Left ventricle myocardium inferior (tissue), 1 donor: ENCODE measurements at regions not wholly inside any gene's neighbourhood (a gene's known extent, or its start where the extent isn't known, plus 50 kb on each side); places are given as distances from the start of the nearest gene placed in this dataset.

Source experiments
- DNase-seq: peaks from one replicate; pipeline ENCODE4 v3.0.0-alpha.2; 2020
- H3K27ac ChIP-seq: fragments of 200-600 bp; replicated peaks from 2 replicates; pipeline ENCODE4 v1.8.0; 2021
- H3K27me3 ChIP-seq: fragments of 200-600 bp; 2 replicates; pipeline ENCODE4 v1.8.0; 2021; ENCODE audit warnings: low read depth
- H3K36me3 ChIP-seq: fragments of 200-600 bp; 2 replicates; pipeline ENCODE4 v1.8.0; 2021
- H3K4me1 ChIP-seq: fragments of 200-600 bp; 2 replicates; pipeline ENCODE4 v1.8.0; 2021
- H3K4me3 ChIP-seq: fragments of 200-600 bp; 2 replicates; pipeline ENCODE4 v1.8.0; 2021; ENCODE audit warnings: mild to moderate bottlenecking, moderate library complexity
- H3K9me3 ChIP-seq: fragments of 200-600 bp; replicated peaks from 2 replicates; pipeline ENCODE4 v1.8.0; 2021
- intact Hi-C: fragments of 100-400 bp; cut with micrococcal nuclease; formaldehyde crosslinking; loops from one replicate; pipeline ENCODE4 v1.11.0; 2022
- TF ChIP-seq, protein P1 (sequence below): fragments of 200-600 bp; IDR thresholded peaks from 2 replicates; pipeline ENCODE4 v1.8.0; 2021; ENCODE audit warnings: antibody characterized with exemption, mild to moderate bottlenecking, borderline replicate concordance
- donor health status: DM: no; HTN: yes; CAD: no; lungs with severe emphysema.

DNA sequence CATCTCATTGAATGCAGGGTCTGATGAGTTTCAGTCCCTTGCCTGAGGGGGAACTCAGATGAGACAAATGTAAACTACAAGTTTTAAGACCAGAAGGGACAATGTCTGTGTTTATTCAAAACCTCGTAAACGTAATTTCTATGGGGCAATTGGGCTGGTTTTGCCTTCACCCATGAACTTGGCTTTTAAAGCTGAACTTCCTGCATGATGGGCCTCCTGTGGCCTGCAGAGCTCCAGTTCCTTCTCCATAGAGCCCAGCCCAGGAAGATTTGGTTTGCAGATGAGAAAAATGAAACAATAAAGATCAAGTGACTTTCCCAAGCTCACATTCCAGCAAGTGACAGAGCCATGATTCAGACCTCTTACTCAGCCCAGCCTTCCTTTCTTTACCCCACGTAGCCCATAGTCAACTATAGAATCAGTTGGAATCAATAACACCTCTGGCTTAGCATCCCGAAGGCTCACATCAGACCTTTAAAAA is 612.3 kb downstream of the UTRN start:
- Histone ChIP-seq H3K4me3 (no peak overlapping the region), H3K36me3 (no peaks in the 10 kb centered on the region), H3K4me1 (no peaks in the 10 kb centered on the region), H3K27me3 (no peaks in the 10 kb centered on the region), H3K9me3 (peaks cover 14% of the 10 kb centered on the region), H3K27ac (no peak overlapping the region)
- intact Hi-C loops: no loop called here
- TF ChIP-seq, protein P1, sequence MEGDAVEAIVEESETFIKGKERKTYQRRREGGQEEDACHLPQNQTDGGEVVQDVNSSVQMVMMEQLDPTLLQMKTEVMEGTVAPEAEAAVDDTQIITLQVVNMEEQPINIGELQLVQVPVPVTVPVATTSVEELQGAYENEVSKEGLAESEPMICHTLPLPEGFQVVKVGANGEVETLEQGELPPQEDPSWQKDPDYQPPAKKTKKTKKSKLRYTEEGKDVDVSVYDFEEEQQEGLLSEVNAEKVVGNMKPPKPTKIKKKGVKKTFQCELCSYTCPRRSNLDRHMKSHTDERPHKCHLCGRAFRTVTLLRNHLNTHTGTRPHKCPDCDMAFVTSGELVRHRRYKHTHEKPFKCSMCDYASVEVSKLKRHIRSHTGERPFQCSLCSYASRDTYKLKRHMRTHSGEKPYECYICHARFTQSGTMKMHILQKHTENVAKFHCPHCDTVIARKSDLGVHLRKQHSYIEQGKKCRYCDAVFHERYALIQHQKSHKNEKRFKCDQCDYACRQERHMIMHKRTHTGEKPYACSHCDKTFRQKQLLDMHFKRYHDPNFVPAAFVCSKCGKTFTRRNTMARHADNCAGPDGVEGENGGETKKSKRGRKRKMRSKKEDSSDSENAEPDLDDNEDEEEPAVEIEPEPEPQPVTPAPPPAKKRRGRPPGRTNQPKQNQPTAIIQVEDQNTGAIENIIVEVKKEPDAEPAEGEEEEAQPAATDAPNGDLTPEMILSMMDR: no peak
- DNase-seq: no peak

GRCh38 chr6:144898052-144898689 is 613.0 kb downstream of the UTRN start:
- Histone ChIP-seq H3K9me3 (peaks cover 21% of the 10 kb centered on the region), H3K36me3 (no peaks in the 10 kb centered on the region), H3K27me3 (no peaks in the 10 kb centered on the region), H3K4me3 (no peak overlapping the region), H3K27ac (no peak overlapping the region), H3K4me1 (no peaks in the 10 kb centered on the region)
- TF ChIP-seq, protein P1: no peak
- DNase-seq: no peak
- intact Hi-C loops: no loop called here

GRCh38 chr6:144898741-144899140 is 613.6 kb downstream of the UTRN start:
- H3K4me1 ChIP-seq: no peaks in the 10 kb centered on the region
- H3K27ac ChIP-seq: no peak overlapping the region
- H3K9me3 ChIP-seq: peaks cover 22% of the 10 kb centered on the region
- intact Hi-C loops: no loop called here
- H3K27me3 ChIP-seq: no peaks in the 10 kb centered on the region
- H3K36me3 ChIP-seq: no peaks in the 10 kb centered on the region
- DNase-seq: no peak
- TF ChIP-seq, protein P1: no peak
- H3K4me3 ChIP-seq: no peak overlapping the region

DNA sequence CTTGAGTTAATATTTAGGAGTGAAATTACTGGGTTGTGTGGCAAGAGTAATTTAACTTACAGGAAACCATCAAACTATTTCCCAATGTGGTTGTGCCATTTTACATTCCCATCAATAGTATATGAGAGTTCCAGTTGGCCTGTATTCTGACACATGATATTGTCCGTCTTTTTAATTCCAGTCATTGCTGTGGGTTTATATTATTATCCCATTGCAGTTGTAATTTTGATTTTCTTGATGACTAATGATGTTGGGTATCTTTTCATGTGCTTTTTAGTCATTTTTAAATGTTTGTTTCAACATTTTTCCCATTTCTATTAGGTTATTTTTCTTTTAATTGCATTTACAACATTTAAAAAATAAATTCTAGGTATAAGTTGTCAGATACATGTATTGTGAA is 614.0 kb downstream of the UTRN start:
- TF ChIP-seq, protein P1: no peak
- no peak for DNase-seq
- Histone ChIP-seq H3K4me1 (no peaks in the 10 kb centered on the region), H3K9me3 (peaks cover 22% of the 10 kb centered on the region), H3K27me3 (no peaks in the 10 kb centered on the region), H3K4me3 (no peak overlapping the region), H3K27ac (no peak overlapping the region), H3K36me3 (no peaks in the 10 kb centered on the region)
- intact Hi-C loops: no loop called here

DNA sequence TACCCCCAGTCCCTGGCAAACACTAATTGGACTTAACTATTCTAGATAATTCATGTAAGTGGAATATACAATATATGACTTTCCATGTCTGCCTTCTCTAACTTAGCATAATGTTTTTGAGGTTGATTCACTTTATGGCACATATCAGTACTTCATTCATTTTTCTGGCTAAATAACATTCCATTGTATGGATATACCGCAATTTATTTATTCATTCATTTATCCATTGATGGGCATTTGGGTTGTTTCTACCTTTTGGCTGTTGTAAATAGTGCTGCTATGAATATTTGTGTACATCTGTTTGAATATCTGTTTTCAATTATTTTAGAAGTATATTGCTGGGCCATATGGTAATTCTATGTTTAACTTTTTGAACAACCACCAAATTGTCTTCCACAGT is 616.3 kb downstream of the UTRN start:
- peaks cover 22% of the 10 kb centered on the region for H3K9me3 ChIP-seq
- no peak for DNase-seq
- H3K36me3 ChIP-seq: no peaks in the 10 kb centered on the region
- H3K4me1 ChIP-seq: no peaks in the 10 kb centered on the region
- no peak overlapping the region for H3K27ac ChIP-seq
- TF ChIP-seq, protein P1: no peak
- H3K27me3 ChIP-seq: no peaks in the 10 kb centered on the region
- H3K4me3 ChIP-seq: no peak overlapping the region
- intact Hi-C loops: no loop called here
